LNCAP (cell line): ENCODE measurements at regions not wholly inside any gene's neighbourhood (a gene's known extent, or its start where the extent isn't known, plus 50 kb on each side); places are given as distances from the start of the nearest gene placed in this dataset.

Experiments used
- TF ChIP-seq, protein P1 (sequence below): fragments of 450-650 bp; IDR thresholded peaks from 2 replicates; pipeline ENCODE4 v1.5.1; 2017; ENCODE audit warnings: mild to moderate bottlenecking

DNA sequence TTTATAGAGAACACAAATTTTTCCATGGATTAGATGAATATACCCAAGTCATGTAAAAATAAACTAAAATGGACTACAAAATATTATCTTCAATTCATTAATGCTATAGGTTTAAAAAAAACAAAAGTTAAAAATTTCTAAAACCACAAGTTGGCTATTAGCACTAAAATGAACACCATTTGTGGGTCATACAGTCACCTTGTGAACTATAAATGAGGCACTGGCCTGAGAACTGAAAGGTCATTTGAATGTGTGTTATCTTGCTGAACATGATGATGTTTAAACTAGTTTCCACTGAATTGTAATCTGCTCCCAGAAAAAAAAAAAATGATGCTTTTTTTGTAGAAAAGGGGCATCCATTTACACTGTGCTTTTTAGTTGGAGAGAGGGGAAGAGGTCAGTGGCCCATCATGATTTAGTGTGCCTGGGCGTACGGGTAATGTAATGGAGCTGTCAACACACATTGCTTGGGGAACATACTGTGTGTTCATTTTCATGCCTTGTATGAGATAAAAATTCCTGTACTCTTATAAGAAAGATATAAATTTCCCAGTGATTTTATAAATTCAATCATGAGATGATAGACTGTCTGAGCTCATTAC, 96.6 kb upstream of the FKBP1C start:
- TF ChIP-seq, protein P1, sequence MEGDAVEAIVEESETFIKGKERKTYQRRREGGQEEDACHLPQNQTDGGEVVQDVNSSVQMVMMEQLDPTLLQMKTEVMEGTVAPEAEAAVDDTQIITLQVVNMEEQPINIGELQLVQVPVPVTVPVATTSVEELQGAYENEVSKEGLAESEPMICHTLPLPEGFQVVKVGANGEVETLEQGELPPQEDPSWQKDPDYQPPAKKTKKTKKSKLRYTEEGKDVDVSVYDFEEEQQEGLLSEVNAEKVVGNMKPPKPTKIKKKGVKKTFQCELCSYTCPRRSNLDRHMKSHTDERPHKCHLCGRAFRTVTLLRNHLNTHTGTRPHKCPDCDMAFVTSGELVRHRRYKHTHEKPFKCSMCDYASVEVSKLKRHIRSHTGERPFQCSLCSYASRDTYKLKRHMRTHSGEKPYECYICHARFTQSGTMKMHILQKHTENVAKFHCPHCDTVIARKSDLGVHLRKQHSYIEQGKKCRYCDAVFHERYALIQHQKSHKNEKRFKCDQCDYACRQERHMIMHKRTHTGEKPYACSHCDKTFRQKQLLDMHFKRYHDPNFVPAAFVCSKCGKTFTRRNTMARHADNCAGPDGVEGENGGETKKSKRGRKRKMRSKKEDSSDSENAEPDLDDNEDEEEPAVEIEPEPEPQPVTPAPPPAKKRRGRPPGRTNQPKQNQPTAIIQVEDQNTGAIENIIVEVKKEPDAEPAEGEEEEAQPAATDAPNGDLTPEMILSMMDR, result no peak

DNA sequence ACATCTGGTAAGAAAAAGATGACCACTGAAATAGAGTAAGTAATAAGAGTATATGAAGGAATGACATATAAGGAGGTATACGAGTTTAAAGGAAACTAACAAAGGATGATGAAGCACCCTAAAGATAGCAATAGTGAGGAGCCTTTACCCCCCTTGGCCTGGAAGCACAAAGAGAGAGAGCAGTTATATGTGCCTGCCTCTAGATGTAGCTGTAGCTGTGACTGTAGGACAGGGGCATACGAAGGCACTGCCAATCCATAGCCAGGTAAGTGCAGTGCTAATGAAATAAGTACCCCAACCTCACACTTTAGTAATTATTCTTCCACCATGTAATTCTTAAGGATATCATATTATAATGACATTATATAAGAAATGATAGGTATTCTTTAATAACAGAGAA, 90.1 kb upstream of the FKBP1C start:
- TF ChIP-seq, protein P1, result peak; percentile 38

DNA sequence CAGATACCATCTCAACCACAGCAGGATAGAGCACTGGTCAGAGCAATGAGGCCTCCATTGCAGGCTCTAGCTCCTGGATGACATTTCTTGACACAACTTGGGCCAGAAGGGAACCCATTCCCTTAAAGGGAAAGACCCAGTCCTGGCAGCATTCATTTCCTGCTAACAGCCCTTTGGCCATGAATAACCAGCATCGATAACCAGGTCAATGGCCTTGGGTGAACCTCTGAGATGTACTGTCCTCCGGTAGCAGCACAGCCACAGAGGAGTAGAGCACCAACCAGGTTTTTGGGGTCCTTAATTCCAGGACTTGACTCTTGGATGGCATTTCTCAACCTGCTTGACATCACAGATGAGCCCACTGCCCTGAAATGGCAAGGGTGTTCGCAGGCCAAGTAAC, 71.2 kb upstream of the FKBP1C start:
- TF ChIP-seq, protein P1, result no peak

DNA sequence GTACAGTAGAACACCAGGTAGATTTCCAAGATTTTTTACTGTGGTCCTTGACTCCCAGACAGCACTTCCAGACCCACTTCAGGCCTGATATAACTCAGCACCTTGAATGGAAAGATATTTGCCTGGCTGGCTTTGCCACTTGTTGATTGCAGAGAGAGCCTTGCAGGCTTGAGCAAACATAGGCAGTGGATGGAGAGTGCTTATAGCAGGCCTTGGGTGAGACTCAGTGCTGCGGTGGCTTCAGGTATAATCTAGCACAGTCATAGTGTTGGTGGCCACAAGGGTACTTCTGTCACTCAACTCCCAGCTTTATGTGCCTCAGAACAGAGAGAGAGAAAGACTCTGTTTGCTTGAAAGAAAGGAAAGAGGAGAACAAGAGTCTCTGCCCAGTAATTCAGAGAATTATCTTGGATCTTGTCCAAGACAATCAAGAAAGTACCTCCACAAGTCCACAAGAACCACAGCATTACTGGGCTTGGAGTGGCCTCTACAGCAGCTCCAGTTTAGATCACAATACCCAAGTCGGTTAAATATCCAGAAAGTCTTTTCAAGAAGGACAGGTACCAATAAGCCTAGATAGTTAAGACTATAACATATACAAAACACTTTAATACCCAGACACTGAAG, 70.5 kb upstream of the FKBP1C start:
- TF ChIP-seq, protein P1, result no peak

DNA sequence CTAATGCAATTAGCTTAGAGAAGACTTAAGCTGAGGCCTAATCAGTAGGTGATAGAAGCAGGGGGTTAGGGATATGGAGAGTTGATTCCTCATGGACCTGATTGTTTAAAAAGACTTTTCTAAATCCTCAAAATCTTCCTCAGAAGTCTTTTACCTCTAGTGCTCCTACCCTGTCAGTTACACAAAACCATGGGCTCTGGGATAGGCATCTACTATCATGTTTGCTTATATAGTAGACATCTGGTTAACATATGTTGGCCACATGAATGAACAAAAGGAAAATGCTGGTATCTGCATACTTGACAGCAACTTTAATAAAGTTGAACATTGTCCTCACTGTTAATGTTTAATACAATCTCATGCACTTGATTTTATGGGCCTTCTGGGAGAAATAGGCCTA, 61.5 kb upstream of the FKBP1C start:
- TF ChIP-seq, protein P1, result no peak

DNA sequence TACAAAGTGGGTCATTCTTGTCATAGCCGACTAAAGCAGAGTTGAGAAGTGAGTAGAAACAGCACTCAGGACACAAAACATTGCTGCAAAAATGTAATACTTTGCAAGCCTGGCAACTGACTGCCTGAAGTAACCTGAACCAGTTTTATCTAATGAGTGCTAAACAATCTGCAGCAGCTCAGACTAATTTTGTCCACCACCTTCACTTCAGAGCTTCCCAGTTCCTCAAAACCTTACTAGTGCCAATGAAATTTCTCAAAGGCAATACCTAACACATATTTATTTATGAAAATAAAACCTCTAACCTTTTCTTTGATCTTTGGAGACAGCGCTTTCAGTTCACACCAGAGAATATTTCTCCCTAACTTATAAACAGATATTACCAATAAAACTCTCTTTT, 56.7 kb upstream of the FKBP1C start:
- TF ChIP-seq, protein P1, result no peak
